IMR-90 (cell line): ENCODE measurements at regions not wholly inside any gene's neighbourhood (a gene's known extent, or its start where the extent isn't known, plus 50 kb on each side); places are given as distances from the start of the nearest gene placed in this dataset.

ENCODE experiments used
- ATAC-seq: fragments of 200-7000 bp; cut with Tn5 transposase; 2 replicates; pipeline ENCODE4 v1.9.1; 2020; ENCODE audit warnings: low read depth, mild to moderate bottlenecking, moderate library complexity
- BruUV-seq: library from RNA; stranded (reverse); fragments of 400-500 nt; replicated peaks from 2 replicates; lab custom pipeline; 2021; lab: Mats Ljungman, UMichigan
- CTCF ChIA-PET: fragments of 300-600 bp; formaldehyde crosslinking; extraction: SDS; loops from one replicate; lab custom pipeline; 2021; ENCODE audit warnings: antibody characterized with exemption; lab: Yijun Ruan, JAX
- POLR2A ChIA-PET: fragments of 300-600 bp; sonication (Branson Sonifier 250); formaldehyde crosslinking; loops from one replicate; lab custom pipeline; 2022; ENCODE audit warnings: antibody characterized with exemption; ENCODE audit not compliant: unreplicated experiment; lab: Charles Lee
- DNase-seq: peaks from one replicate; pipeline ENCODE4 v3.0.0; 2013
- H2AFZ ChIP-seq: replicated peaks from 2 replicates; pipeline ENCODE3; 2013; ENCODE audit warnings: low read length, mild to moderate bottlenecking; ENCODE audit not compliant: poor library complexity
- H2AK5ac ChIP-seq: 2 replicates; pipeline ENCODE4 v1.6.1; 2013; ENCODE audit warnings: low read depth, low read length, inconsistent platforms
- H2AK9ac ChIP-seq: replicated peaks from 2 replicates; pipeline ENCODE3; 2013; ENCODE audit warnings: mild to moderate bottlenecking, low read depth, low read length, moderate library complexity; ENCODE audit not compliant: poor library complexity
- H2BK120ac ChIP-seq: 2 replicates; pipeline ENCODE4 v1.6.1; 2013; ENCODE audit warnings: low read depth, low read length, inconsistent platforms
- H2BK15ac ChIP-seq: 3 replicates; pipeline ENCODE4 v1.6.1; 2013; ENCODE audit warnings: low read depth, low read length, inconsistent platforms
- H2BK20ac ChIP-seq: 2 replicates; pipeline ENCODE4 v1.6.1; 2013; ENCODE audit warnings: low read depth, mild to moderate bottlenecking, inconsistent platforms, low read length, moderate library complexity
- H2BK5ac ChIP-seq: 2 replicates; pipeline ENCODE4 v1.6.1; 2013; ENCODE audit warnings: mild to moderate bottlenecking, low read depth, low read length, inconsistent platforms; ENCODE audit not compliant: poor library complexity, severe bottlenecking
- H3K14ac ChIP-seq: replicated peaks from 2 replicates; pipeline ENCODE4 v1.6.1; 2013; ENCODE audit warnings: low read depth, low read length, inconsistent platforms
- H3K18ac ChIP-seq: 2 replicates; pipeline ENCODE4 v1.6.1; 2013; ENCODE audit warnings: low read depth, low read length, control low read depth
- H3K23ac ChIP-seq: 2 replicates; pipeline ENCODE4 v1.6.1; 2013; ENCODE audit warnings: low read depth, low read length, inconsistent platforms
- H3K27ac ChIP-seq: 2 replicates; pipeline ENCODE4 v1.5.1; 2013; ENCODE audit warnings: mild to moderate bottlenecking, control low read depth, low read length; ENCODE audit not compliant: insufficient read depth
- H3K27me3 ChIP-seq: 2 replicates; pipeline ENCODE4 v1.6.1; 2013; ENCODE audit warnings: low read length; ENCODE audit not compliant: control insufficient read depth, insufficient read depth
- H3K36me3 ChIP-seq: 2 replicates; pipeline ENCODE4 v1.6.1; 2013; ENCODE audit warnings: low read length, mixed read lengths; ENCODE audit not compliant: control insufficient read depth, insufficient read depth
- H3K4ac ChIP-seq: 2 replicates; pipeline ENCODE4 v1.6.1; 2013; ENCODE audit warnings: low read depth, low read length, inconsistent platforms
- H3K4me1 ChIP-seq: 2 replicates; pipeline ENCODE4 v1.6.1; 2013; ENCODE audit warnings: low read length, mixed read lengths; ENCODE audit not compliant: control insufficient read depth, insufficient read depth
- H3K4me2 ChIP-seq: 2 replicates; pipeline ENCODE4 v1.6.1; 2013; ENCODE audit warnings: low read depth, mild to moderate bottlenecking, control low read depth, low read length, moderate library complexity
- H3K4me3 ChIP-seq: 2 replicates; pipeline ENCODE4 v1.5.1; 2013; ENCODE audit warnings: low read depth, mild to moderate bottlenecking, control low read depth, low read length, moderate library complexity; ENCODE audit not compliant: insufficient read depth
- H3K56ac ChIP-seq: 2 replicates; pipeline ENCODE4 v1.6.1; 2013; ENCODE audit warnings: low read length, inconsistent platforms; ENCODE audit not compliant: insufficient read depth; ENCODE audit errors: extremely low read depth
- H3K79me1 ChIP-seq, 2 experiments: 2 replicates each; pipeline ENCODE4 v1.6.1; 2013; ENCODE audit warnings: low read length in 2 of 2, inconsistent platforms in 1 of 2, low read depth in 1 of 2
- H3K9ac ChIP-seq: 2 replicates; pipeline ENCODE4 v1.6.1; 2013; ENCODE audit warnings: low read depth, low read length, control low read depth
- H3K9me1 ChIP-seq: 2 replicates; pipeline ENCODE4 v1.6.1; 2013; ENCODE audit warnings: low read length, inconsistent platforms; ENCODE audit not compliant: insufficient read depth
- H3K9me3 ChIP-seq: 2 replicates; pipeline ENCODE4 v1.6.1; 2013; ENCODE audit warnings: low read length; ENCODE audit not compliant: control insufficient read depth, insufficient read depth
- H4K20me1 ChIP-seq: 2 replicates; pipeline ENCODE4 v1.6.1; 2013; ENCODE audit warnings: low read length, inconsistent platforms; ENCODE audit not compliant: insufficient read depth
- H4K5ac ChIP-seq: 2 replicates; pipeline ENCODE4 v1.6.1; 2013; ENCODE audit warnings: mild to moderate bottlenecking, low read depth, low read length, control low read depth
- H4K8ac ChIP-seq, 2 experiments: 2 replicates each; pipeline ENCODE4 v1.6.1; 2013; ENCODE audit warnings: low read depth in 2 of 2, low read length in 2 of 2, control low read depth in 1 of 2, inconsistent platforms in 1 of 2
- H4K91ac ChIP-seq: 2 replicates; pipeline ENCODE4 v1.6.1; 2013; ENCODE audit warnings: low read depth, low read length, inconsistent platforms; ENCODE audit not compliant: insufficient read depth
- BHLHE40 ChIP-seq: fragments of 150-350 bp; IDR thresholded peaks from 2 replicates; pipeline ENCODE4 v1.6.1; 2016; ENCODE audit warnings: mild to moderate bottlenecking, low read depth, low read length
- CEBPB ChIP-seq: IDR thresholded peaks from 2 replicates; pipeline ENCODE4 v1.6.1; 2012; ENCODE audit warnings: low read depth, low read length, improper control_type of control experiment
- CHD1 ChIP-seq: IDR thresholded peaks from 2 replicates; pipeline ENCODE4 v1.6.1; 2012; ENCODE audit warnings: low read depth, low read length, improper control_type of control experiment
- FOS ChIP-seq: fragments of 150-350 bp; IDR thresholded peaks from 2 replicates; pipeline ENCODE4 v1.6.1; 2016; ENCODE audit warnings: low read depth, low read length
- MAFK ChIP-seq: IDR thresholded peaks from 2 replicates; pipeline ENCODE4 v1.6.1; 2012; ENCODE audit warnings: low read depth, low read length, improper control_type of control experiment
- MAZ ChIP-seq: IDR thresholded peaks from 2 replicates; pipeline ENCODE4 v1.6.1; 2012; ENCODE audit warnings: low read depth, mild to moderate bottlenecking, low read length, improper control_type of control experiment, moderate library complexity, borderline replicate concordance
- MXI1 ChIP-seq: IDR thresholded peaks from 2 replicates; pipeline ENCODE4 v1.6.1; 2012; ENCODE audit warnings: low read depth, mild to moderate bottlenecking, low read length, moderate library complexity, borderline replicate concordance
- POLR2A ChIP-seq: IDR thresholded peaks from 2 replicates; pipeline ENCODE4 v1.6.1; 2012; ENCODE audit warnings: mild to moderate bottlenecking, low read depth, low read length
- RAD21 ChIP-seq: IDR thresholded peaks from 2 replicates; pipeline ENCODE4 v1.6.1; 2012; ENCODE audit warnings: low read length, improper control_type of control experiment
- RCOR1 ChIP-seq: IDR thresholded peaks from 2 replicates; pipeline ENCODE4 v1.6.1; 2012; ENCODE audit warnings: mild to moderate bottlenecking, low read length, improper control_type of control experiment; ENCODE audit not compliant: insufficient replicate concordance
- RFX5 ChIP-seq: IDR thresholded peaks from 2 replicates; pipeline ENCODE4 v1.8.0; 2012; ENCODE audit warnings: low read depth, mild to moderate bottlenecking, low read length, moderate library complexity
- SMC3 ChIP-seq: fragments of 150-350 bp; IDR thresholded peaks from 2 replicates; pipeline ENCODE4 v1.6.1; 2016; ENCODE audit warnings: low read depth, mild to moderate bottlenecking, antibody characterized with exemption, low read length, moderate library complexity
- USF2 ChIP-seq: fragments of 150-350 bp; IDR thresholded peaks from 2 replicates; pipeline ENCODE4 v1.6.1; 2017; ENCODE audit warnings: mild to moderate bottlenecking, antibody characterized with exemption, low read length, low read depth
- WGBS, 2 experiments: methylation state at CpG; one replicate each; pipeline versions ENCODE4 v1.1.5 to v1.1.7; 2013; ENCODE audit warnings: missing lambda C conversion rate in 2 of 2; ENCODE audit not compliant: insufficient read length in 1 of 2; ENCODE audit errors: extremely low coverage in 2 of 2; 5-methylcytosine and 5-hydroxymethylcytosine counted together
- dilution Hi-C: fragments of 300-500 bp; cut with HindIII; formaldehyde crosslinking; loops from one replicate; pipeline ENCODE4 v1.14.3; 2018; ENCODE audit warnings: low sequenced_read_pairs; ENCODE audit not compliant: unreplicated experiment
- in situ Hi-C: fragments of 300-500 bp; cut with MboI; formaldehyde crosslinking; loops from 3 replicates; pipeline ENCODE4 v1.14.3; 2019; ENCODE audit warnings: low sequenced_read_pairs, inconsistent platforms, mixed read lengths
- intact Hi-C: fragments of 100-400 bp; cut with micrococcal nuclease; formaldehyde crosslinking; loops from 2 replicates; pipeline ENCODE4 v1.10.0; 2022

- no TSS peak for BruUV-seq
Observed at GRCh38 chr5:21071986-21072385, 1084.0 kb upstream of the CDH18 start.

More at GRCh38 chr5:21071986-21072385, 1084.0 kb upstream of the CDH18 start:
- Histone ChIP-seq H3K4ac (no peak overlapping the region), H3K36me3 (no peaks in the 10 kb centered on the region), H3K27me3 (no peaks in the 10 kb centered on the region), H2BK20ac (no peak overlapping the region), H2BK15ac (no peak overlapping the region), H3K56ac (no peak overlapping the region), H4K91ac (no peak overlapping the region), H3K14ac (no peak overlapping the region), H4K20me1 (no peaks in the 10 kb centered on the region), H4K8ac (no peak overlapping the region), H2AFZ (no peak overlapping the region), H3K27ac (no peak overlapping the region), H2AK9ac (no peak overlapping the region), H3K9me1 (no peaks in the 10 kb centered on the region), H2BK5ac (no peak overlapping the region), H3K4me1 (no peaks in the 10 kb centered on the region), H2BK120ac (no peak overlapping the region), H3K79me1 (no peaks in the 10 kb centered on the region), H3K4me2 (no peak overlapping the region), H3K23ac (no peak overlapping the region), H3K18ac (no peak overlapping the region), H3K9me3 (peaks cover 5% of the 10 kb centered on the region), H2AK5ac (no peak overlapping the region), H4K5ac (no peak overlapping the region), H3K9ac (no peak overlapping the region), H3K4me3 (no peak overlapping the region)
- in situ Hi-C loops: no loop called here
- dilution Hi-C loops: no loop called here
- ChIA-PET CTCF (no interaction called here), POLR2A (no interaction called here)
- no peak for TF ChIP-seq CEBPB
- no peak for TF ChIP-seq FOS
- no peak for TF ChIP-seq USF2
- no peak for TF ChIP-seq SMC3
- no peak for TF ChIP-seq MAZ
- TF ChIP-seq MXI1: no peak
- no peak for TF ChIP-seq RCOR1
- no peak for TF ChIP-seq RFX5
- no peak for TF ChIP-seq MAFK
- no peak for TF ChIP-seq POLR2A
- TF ChIP-seq RAD21: no peak
- TF ChIP-seq BHLHE40: no peak
- no peak for TF ChIP-seq CHD1
- DNase-seq (no peak), ATAC-seq (no peak)
- intact Hi-C loops: no loop called here
- WGBS, 2 experiments: 20% methylated on average over 2 of the region's 5 CpGs; no CpG with 5 or more reads in 1 of the 2 experiments
